Stomach (tissue), 4 donors: ENCODE measurements at regions not wholly inside any gene's neighbourhood (a gene's known extent, or its start where the extent isn't known, plus 50 kb on each side); places are given as distances from the start of the nearest gene placed in this dataset.

ENCODE experiments used
- CTCF ChIP-seq, 7 experiments: fragments of 450-650 bp in 4 of 7; fragments of 200-600 bp in 3 of 7; sonication (generic) in 3 of 7; IDR thresholded peaks; one replicate each; pipeline ENCODE4 v1.5.1; 2016 to 2019; ENCODE audit warnings: antibody characterized with exemption in 7 of 7, control low read depth in 2 of 7, mild to moderate bottlenecking in 1 of 7
- EP300 ChIP-seq: sonication (generic); formaldehyde crosslinking; IDR thresholded peaks from one replicate; pipeline ENCODE4 v1.6.1; 2017; ENCODE audit warnings: antibody characterized with exemption

DNA sequence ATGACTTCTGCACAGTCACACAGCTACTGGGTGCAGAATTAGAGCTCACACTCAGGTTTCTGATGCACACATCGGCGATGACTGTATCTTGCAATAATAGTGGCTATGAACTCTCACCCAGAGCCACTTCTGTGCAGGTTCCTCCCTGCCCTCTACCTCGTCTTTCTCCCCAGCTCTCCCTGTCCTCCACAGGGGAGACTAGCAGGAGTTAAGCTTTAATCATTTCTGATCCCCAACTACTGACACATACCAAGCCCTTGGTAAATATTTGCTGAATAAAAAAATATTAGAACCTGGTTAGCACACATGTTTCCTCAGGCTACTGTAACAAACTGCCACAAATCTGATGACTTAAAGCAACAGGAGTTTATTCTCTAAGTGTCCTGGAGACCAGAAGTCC lies 222.7 kb upstream of the FOXA2 start:
- TF ChIP-seq CTCF (IDR thresholded peaks at IDR 0.05) (no peak), EP300 (no peak)
